HEK293 (cell line): ENCODE measurements at regions not wholly inside any gene's neighbourhood (a gene's known extent, or its start where the extent isn't known, plus 50 kb on each side); places are given as distances from the start of the nearest gene placed in this dataset.

Source experiments
- CTCF ChIA-PET: fragments of 350-600 bp; formaldehyde crosslinking; extraction: SDS; loops from one replicate; lab custom pipeline; 2021; ENCODE audit warnings: antibody characterized with exemption; lab: Yijun Ruan, JAX
- POLR2A ChIA-PET: fragments of 300-600 bp; formaldehyde crosslinking; extraction: SDS; loops from one replicate; lab custom pipeline; 2020; ENCODE audit warnings: antibody characterized with exemption, inconsistent platforms; lab: Yijun Ruan, JAX
- H3K27ac ChIP-seq: fragments of 200-500 bp; sonication (Bioruptor generic); 2 replicates; pipeline ENCODE4 v1.5.1; 2014; ENCODE audit warnings: low read depth, low read length, control low read depth, inconsistent platforms; ENCODE audit errors: extremely low read depth
- H3K36me3 ChIP-seq, 2 experiments: fragments of 200-500 bp in 1 of 2; sonication (Bioruptor generic) in 1 of 2; 1 replicate in 1 of 2; 2 replicates in 1 of 2; pipeline ENCODE4 v1.5.1; 2014 to 2017; ENCODE audit warnings: inconsistent platforms in 2 of 2, low read length in 2 of 2; ENCODE audit not compliant: control insufficient read depth in 2 of 2, insufficient read depth in 1 of 2
- H3K4me1 ChIP-seq: fragments of 200-500 bp; sonication (Bioruptor generic); 2 replicates; pipeline ENCODE4 v1.5.1; 2014; ENCODE audit warnings: mild to moderate bottlenecking, low read length, inconsistent platforms; ENCODE audit not compliant: control insufficient read depth, insufficient read depth
- H3K4me3 ChIP-seq: 2 replicates; pipeline ENCODE4 v1.5.1; 2011; ENCODE audit warnings: low read depth, mild to moderate bottlenecking, control low read depth, low read length, moderate library complexity
- H3K9me3 ChIP-seq: fragments of 200-500 bp; sonication (Bioruptor generic); 2 replicates; pipeline ENCODE4 v1.5.1; 2014; ENCODE audit warnings: low read depth, low read length, inconsistent platforms; ENCODE audit not compliant: control insufficient read depth, insufficient read depth
- ATF2 ChIP-seq: fragments of 450-650 bp; formaldehyde crosslinking; IDR thresholded peaks from 2 replicates; pipeline ENCODE4 v1.5.1; 2016; ENCODE audit warnings: missing biosample characterization, missing genetic modification characterization, low read depth
- BCL11A ChIP-seq: fragments of 450-650 bp; formaldehyde crosslinking; IDR thresholded peaks from 2 replicates; pipeline ENCODE4 v1.5.1; 2016; ENCODE audit warnings: low read depth, missing biosample characterization, missing genetic modification characterization
- EGR2 ChIP-seq: fragments of 450-650 bp; formaldehyde crosslinking; IDR thresholded peaks from 2 replicates; pipeline ENCODE4 v1.5.1; 2016; ENCODE audit warnings: low read depth, missing biosample characterization, missing genetic modification characterization
- ELK4 ChIP-seq: IDR thresholded peaks from 2 replicates; pipeline ENCODE4 v1.6.1; 2011; ENCODE audit warnings: mild to moderate bottlenecking, low read depth, low read length, borderline replicate concordance
- GLI2 ChIP-seq: fragments of 450-650 bp; formaldehyde crosslinking; IDR thresholded peaks from 2 replicates; pipeline ENCODE4; 2017; ENCODE audit warnings: missing biosample characterization, missing genetic modification characterization, low read depth, borderline replicate concordance
- KLF10 ChIP-seq: fragments of 450-650 bp; IDR thresholded peaks from 2 replicates; pipeline ENCODE4 v1.5.1; 2018; ENCODE audit warnings: missing biosample characterization, mild to moderate bottlenecking, missing genetic modification characterization
- MEIS1 ChIP-seq: sonication (generic); formaldehyde crosslinking; IDR thresholded peaks from 2 replicates; pipeline ENCODE4 v1.8.1; 2022; ENCODE audit warnings: missing genetic modification reagents, mild to moderate bottlenecking, borderline replicate concordance
- SALL2 ChIP-seq: fragments of 450-650 bp; formaldehyde crosslinking; IDR thresholded peaks from 2 replicates; pipeline ENCODE4 v1.5.0; 2017; ENCODE audit warnings: missing biosample characterization, mild to moderate bottlenecking, missing genetic modification characterization, borderline replicate concordance
- SP3 ChIP-seq: fragments of 450-650 bp; formaldehyde crosslinking; IDR thresholded peaks from 2 replicates; pipeline ENCODE4 v1.5.1; 2016; ENCODE audit warnings: missing biosample characterization, missing genetic modification characterization
- TCF7L2 ChIP-seq: IDR thresholded peaks from 2 replicates; pipeline ENCODE4 v1.6.1; 2011; ENCODE audit warnings: low read depth, mild to moderate bottlenecking, inconsistent platforms, low read length, moderate library complexity, borderline replicate concordance
- TSHZ1 ChIP-seq: fragments of 450-650 bp; formaldehyde crosslinking; IDR thresholded peaks from 2 replicates; pipeline ENCODE4 v1.5.1; 2016; ENCODE audit warnings: missing biosample characterization, missing genetic modification characterization, borderline replicate concordance
- ZBTB48 ChIP-seq: fragments of 450-650 bp; formaldehyde crosslinking; IDR thresholded peaks from 2 replicates; pipeline ENCODE4 v1.5.1; 2016; ENCODE audit warnings: missing biosample characterization, missing genetic modification characterization
- ZBTB49 ChIP-seq: fragments of 450-650 bp; formaldehyde crosslinking; IDR thresholded peaks from 2 replicates; pipeline ENCODE4 v1.5.1; 2016; ENCODE audit warnings: missing biosample characterization, missing genetic modification characterization, low read depth
- ZIC2 ChIP-seq: fragments of 450-650 bp; formaldehyde crosslinking; IDR thresholded peaks from 2 replicates; pipeline ENCODE4 v1.5.1; 2016; ENCODE audit warnings: missing biosample characterization, missing genetic modification characterization
- ZNF132 ChIP-seq: fragments of 450-650 bp; formaldehyde crosslinking; IDR thresholded peaks from 2 replicates; pipeline ENCODE4 v1.5.1; 2017; ENCODE audit warnings: missing biosample characterization, missing genetic modification characterization, borderline replicate concordance
- ZNF19 ChIP-seq: fragments of 450-650 bp; formaldehyde crosslinking; IDR thresholded peaks from 2 replicates; pipeline ENCODE4; 2016; ENCODE audit warnings: missing biosample characterization, missing genetic modification characterization, low read depth
- ZNF292 ChIP-seq: fragments of 450-650 bp; formaldehyde crosslinking; IDR thresholded peaks from 2 replicates; pipeline ENCODE4 v1.5.1; 2016; ENCODE audit warnings: low read depth, missing biosample characterization, missing genetic modification characterization, borderline replicate concordance
- ZNF366 ChIP-seq: fragments of 450-650 bp; formaldehyde crosslinking; conservative IDR thresholded peaks from 2 replicates; pipeline ENCODE4 v1.5.1; 2016; ENCODE audit warnings: missing biosample characterization, missing genetic modification characterization
- ZNF37A ChIP-seq: fragments of 450-650 bp; IDR thresholded peaks from 2 replicates; pipeline ENCODE4 v1.5.1; 2018; ENCODE audit warnings: missing biosample characterization, missing genetic modification characterization
- ZNF513 ChIP-seq: fragments of 450-650 bp; IDR thresholded peaks from 2 replicates; pipeline ENCODE4 v1.5.1; 2018; ENCODE audit warnings: missing biosample characterization, missing genetic modification characterization
- ZNF544 ChIP-seq: fragments of 450-650 bp; formaldehyde crosslinking; IDR thresholded peaks from 2 replicates; pipeline ENCODE4 v1.5.0; 2017; ENCODE audit warnings: missing biosample characterization, missing genetic modification characterization
- ZNF585B ChIP-seq: fragments of 450-650 bp; formaldehyde crosslinking; IDR thresholded peaks from 2 replicates; pipeline ENCODE4 v1.5.1; 2016; ENCODE audit warnings: missing biosample characterization, missing genetic modification characterization
- ZNF692 ChIP-seq: fragments of 450-650 bp; formaldehyde crosslinking; IDR thresholded peaks from 2 replicates; pipeline ENCODE4 v1.5.1; 2016; ENCODE audit warnings: missing biosample characterization, missing genetic modification characterization
- ZNF747 ChIP-seq: fragments of 450-650 bp; formaldehyde crosslinking; IDR thresholded peaks from 2 replicates; pipeline ENCODE4 v1.5.1; 2016; ENCODE audit warnings: missing biosample characterization, missing genetic modification characterization

GRCh38 chr2:12510070-12510469 is 206.7 kb upstream of the TRIB2 start:
- TF ChIP-seq ZNF37A (tag by site-specific recombination) = no peak
- no peak for TF ChIP-seq ZNF544
- TF ChIP-seq ZNF132 (tag by site-specific recombination) = no peak
- no peak for TF ChIP-seq ZNF513 (tag by site-specific recombination)
- TF ChIP-seq SP3 (tag by site-specific recombination) = no peak
- TF ChIP-seq ZNF19 (tag by site-specific recombination) = no peak
- no peak for TF ChIP-seq ATF2 (tag by site-specific recombination)
- no peak for TF ChIP-seq TCF7L2
- TF ChIP-seq ZNF292 (tag by site-specific recombination) = no peak
- no peak for TF ChIP-seq ZBTB49
- TF ChIP-seq ZNF585B (tag by site-specific recombination) = no peak
- TF ChIP-seq BCL11A = no peak
- no peak for TF ChIP-seq MEIS1 (CRISPR knock-in tag)
- no peak for TF ChIP-seq ZNF747 (tag by site-specific recombination)
- TF ChIP-seq KLF10 = no peak
- H3K9me3 ChIP-seq = no peaks in the 10 kb centered on the region
- no peaks in the 10 kb centered on the region for H3K36me3 ChIP-seq
- no peak overlapping the region for H3K27ac ChIP-seq
- H3K4me3 ChIP-seq = no peak overlapping the region
- POLR2A ChIA-PET = no interaction called here
- CTCF ChIA-PET = interaction anchor here (0.6 kb wide), 1 partner anchor 25 kb away, joined by 3 read pairs; no protein-coding TSS in a partner anchor
- H3K4me1 ChIP-seq = no peaks in the 10 kb centered on the region

GRCh38 chr2:12513339-12513738 is 203.4 kb upstream of the TRIB2 start:
- ChIA-PET CTCF (no interaction called here), POLR2A (interaction anchor here (0.6 kb wide), 1 partner anchor 70 kb away, joined by 4 read pairs; no protein-coding TSS in a partner anchor)
- Histone ChIP-seq H3K27ac (no peak overlapping the region), H3K36me3 (no peaks in the 10 kb centered on the region), H3K4me1 (no peaks in the 10 kb centered on the region), H3K9me3 (no peaks in the 10 kb centered on the region), H3K4me3 (no peak overlapping the region)
- TF ChIP-seq ZNF366 (tag by site-specific recombination) (no peak), SALL2 (tag by site-specific recombination) (no peak), TSHZ1 (tag by site-specific recombination) (no peak), GLI2 (tag by site-specific recombination) (no peak), KLF10 (no peak), ELK4 (no peak), ZBTB48 (tag by site-specific recombination) (no peak), EGR2 (tag by site-specific recombination) (no peak), ZNF692 (tag by site-specific recombination) (no peak), ZIC2 (no peak)
